GM18951 (cell line): ENCODE measurements at regions not wholly inside any gene's neighbourhood (a gene's known extent, or its start where the extent isn't known, plus 50 kb on each side); places are given as distances from the start of the nearest gene placed in this dataset.

Source experiments
- POLR2A ChIP-seq: IDR thresholded peaks from 4 replicates; pipeline ENCODE4 v1.6.1; 2011; ENCODE audit warnings: mild to moderate bottlenecking; ENCODE audit not compliant: insufficient read length, insufficient read depth; ENCODE audit errors: extremely low read depth
- in situ Hi-C: fragments of 300-500 bp; cut with MboI; formaldehyde crosslinking; loops from one replicate; pipeline ENCODE4 v1.12.0; 2022; ENCODE audit warnings: low sequenced_read_pairs, mixed read lengths, inconsistent platforms; ENCODE audit not compliant: unreplicated experiment

GRCh38 chr2:181183878-181184542 is 203.6 kb downstream of the UBE2E3 start:
- in situ Hi-C loops: no loop called here

DNA sequence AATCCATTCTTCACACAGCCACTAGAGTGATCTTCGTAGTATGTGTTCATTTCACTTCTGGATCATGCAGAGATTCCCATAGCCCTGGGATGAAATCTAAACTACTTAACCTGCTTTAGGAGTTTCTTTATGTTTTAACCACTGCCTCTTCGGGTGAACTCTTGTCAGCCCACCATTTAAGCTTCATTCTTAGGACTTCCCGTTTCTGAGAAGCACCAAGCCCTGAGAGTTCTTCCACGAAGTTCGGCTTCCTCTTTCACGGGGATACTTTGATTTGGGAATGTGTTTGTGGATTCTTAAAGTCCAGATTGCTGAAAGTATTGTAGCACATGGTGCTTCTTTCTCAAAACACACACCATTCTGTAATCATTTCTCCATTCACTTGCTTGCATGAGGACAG is 205.0 kb downstream of the UBE2E3 start:
- in situ Hi-C loops: no loop called here

More at GRCh38 chr2:181183878-181184542, 203.6 kb downstream of the UBE2E3 start:
- no peak for TF ChIP-seq POLR2A

GRCh38 chr2:181185948-181186347 is 205.5 kb downstream of the UBE2E3 start:
- in situ Hi-C loops: no loop called here
- TF ChIP-seq POLR2A: no peak

More for the DNA sequence above, 205.0 kb downstream of the UBE2E3 start:
- TF ChIP-seq POLR2A: no peak

- no peak for TF ChIP-seq POLR2A
- in situ Hi-C loops: no loop called here
Measured at GRCh38 chr2:181188605-181189004, 208.2 kb downstream of the UBE2E3 start.

DNA sequence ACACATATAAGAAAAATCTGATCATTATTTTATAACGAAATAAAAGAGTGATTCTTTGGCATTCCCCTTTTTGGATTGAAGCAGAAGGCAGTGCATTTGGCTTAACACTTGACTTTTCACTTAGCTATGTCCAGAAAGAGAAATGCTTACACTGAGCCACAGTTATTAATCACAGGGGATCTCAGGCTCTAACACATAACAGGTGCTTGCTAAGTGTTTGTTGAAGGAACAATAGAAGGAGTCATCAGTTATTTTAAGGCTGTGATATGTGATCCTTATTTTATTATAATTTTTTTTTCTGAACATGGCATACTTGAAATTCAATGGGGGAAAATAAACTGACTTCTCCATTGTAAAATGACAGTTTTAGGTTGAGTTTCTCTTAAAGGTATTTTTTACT is 209.5 kb downstream of the UBE2E3 start:
- TF ChIP-seq POLR2A: no peak

GRCh38 chr2:181190711-181191110 is 210.3 kb downstream of the UBE2E3 start:
- in situ Hi-C loops: no loop called here
- TF ChIP-seq POLR2A: no peak

More for the DNA sequence above, 209.5 kb downstream of the UBE2E3 start:
- in situ Hi-C loops: no loop called here

DNA sequence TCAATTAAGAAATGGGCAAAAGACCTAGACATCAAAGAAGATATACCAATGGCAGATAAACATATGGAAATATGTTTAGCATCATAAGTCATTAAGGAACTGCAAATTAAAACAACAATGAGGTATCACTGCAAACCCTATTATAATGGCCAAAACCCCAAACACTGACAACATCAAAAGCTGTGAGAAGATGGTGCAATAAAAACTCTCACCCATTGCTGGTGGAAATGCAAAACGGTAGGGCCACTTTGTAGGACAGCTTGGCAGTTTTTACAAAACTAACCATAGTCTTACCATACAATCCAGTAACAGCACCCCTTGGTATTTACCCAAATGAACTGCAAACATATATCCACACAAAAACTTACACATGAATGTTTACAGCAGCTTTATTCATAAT is 213.1 kb downstream of the UBE2E3 start:
- in situ Hi-C loops: no loop called here
- no peak for TF ChIP-seq POLR2A

DNA sequence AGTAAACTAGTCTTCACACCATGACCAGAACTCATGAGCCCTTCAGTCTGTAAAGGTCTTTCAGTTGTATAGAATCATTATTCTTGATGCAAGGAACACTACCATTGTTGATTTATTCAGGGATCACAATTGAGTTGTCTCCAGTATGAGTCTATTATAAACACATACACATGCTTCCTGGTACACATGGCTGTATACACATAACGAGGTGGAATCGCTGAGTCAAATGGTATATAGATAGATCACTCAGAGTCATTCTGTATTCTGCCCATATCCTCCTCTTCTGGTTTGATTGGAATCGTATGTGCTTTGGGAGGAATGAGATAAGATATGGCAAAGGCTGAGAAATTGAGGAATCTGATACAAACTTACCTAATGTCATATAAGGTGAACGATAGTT is 216.0 kb downstream of the UBE2E3 start:
- in situ Hi-C loops: no loop called here
- TF ChIP-seq POLR2A: no peak

- no peak for TF ChIP-seq POLR2A
- in situ Hi-C loops: no loop called here
Measured at GRCh38 chr2:181197140-181197760, 216.8 kb downstream of the UBE2E3 start.

DNA sequence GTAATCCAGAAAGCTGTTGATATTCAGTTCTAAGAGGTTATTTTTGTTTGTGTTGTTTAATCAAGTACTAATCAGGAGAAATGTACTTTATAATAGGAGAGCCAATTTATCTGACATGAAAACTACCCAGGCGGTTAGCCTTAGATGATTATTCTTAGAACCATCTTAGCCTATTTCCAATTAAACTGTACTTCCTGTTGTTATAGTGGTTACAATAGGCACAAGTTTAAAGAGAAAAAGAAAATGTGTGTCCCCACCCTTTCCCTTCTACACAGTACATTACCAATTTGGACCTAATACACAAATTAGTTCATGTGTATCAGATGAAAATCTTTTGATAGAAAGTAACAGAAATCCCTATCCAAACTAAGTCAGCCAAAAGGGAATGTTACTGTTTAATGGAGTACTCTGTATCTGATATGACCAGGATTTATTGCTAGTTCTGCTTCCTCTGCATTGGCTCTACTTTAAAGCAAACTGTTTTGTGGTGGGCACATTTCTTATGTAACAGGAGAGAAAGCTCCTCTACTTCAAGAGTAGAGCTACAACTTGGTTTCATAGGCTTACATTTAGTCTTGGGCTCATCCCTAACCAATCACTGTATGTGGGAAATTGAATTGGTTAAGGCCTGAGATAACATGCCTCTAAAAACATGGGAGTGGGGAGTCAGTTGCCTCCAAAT is 217.9 kb downstream of the UBE2E3 start:
- TF ChIP-seq POLR2A: no peak
- in situ Hi-C loops: no loop called here

DNA sequence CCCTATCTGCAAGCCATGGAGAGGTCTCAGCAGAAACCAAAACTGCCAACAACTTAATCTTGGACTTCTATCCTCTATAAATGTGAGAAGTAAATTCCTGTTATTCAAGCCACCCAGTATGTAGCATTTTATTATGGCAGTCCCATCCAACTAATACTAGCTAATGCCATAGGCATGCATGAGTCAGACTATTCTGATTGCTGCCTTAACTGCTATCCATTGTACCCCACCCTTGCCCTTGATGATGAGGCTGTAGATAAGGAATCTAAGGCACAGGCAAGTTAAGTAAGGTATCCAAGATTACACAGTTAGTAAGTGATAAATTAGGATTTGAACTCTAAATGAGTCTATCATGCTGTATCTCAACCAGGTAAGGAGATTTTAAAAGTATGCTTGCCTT is 223.0 kb downstream of the UBE2E3 start:
- TF ChIP-seq POLR2A: no peak

DNA sequence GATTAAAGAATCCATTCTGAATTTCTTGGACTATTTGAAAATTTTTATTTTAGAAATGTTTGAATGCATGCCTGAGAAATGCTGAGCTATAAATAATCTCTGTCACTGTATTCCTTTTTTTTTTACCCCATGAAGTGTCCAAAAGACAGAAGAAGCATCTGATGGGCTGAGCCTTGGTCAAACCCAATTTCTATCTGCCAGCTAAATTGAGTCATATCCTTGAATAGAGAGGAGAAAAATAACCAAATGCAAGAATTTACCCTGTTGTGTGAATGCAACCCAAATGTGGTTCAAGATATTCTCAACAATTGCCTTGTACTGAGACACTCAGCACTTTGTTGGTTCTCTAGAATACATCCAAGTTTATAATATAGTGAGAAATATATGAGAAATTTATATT is 223.5 kb downstream of the UBE2E3 start:
- in situ Hi-C loops: no loop called here
- TF ChIP-seq POLR2A: no peak

More for the DNA sequence above, 223.0 kb downstream of the UBE2E3 start:
- in situ Hi-C loops: no loop called here

DNA sequence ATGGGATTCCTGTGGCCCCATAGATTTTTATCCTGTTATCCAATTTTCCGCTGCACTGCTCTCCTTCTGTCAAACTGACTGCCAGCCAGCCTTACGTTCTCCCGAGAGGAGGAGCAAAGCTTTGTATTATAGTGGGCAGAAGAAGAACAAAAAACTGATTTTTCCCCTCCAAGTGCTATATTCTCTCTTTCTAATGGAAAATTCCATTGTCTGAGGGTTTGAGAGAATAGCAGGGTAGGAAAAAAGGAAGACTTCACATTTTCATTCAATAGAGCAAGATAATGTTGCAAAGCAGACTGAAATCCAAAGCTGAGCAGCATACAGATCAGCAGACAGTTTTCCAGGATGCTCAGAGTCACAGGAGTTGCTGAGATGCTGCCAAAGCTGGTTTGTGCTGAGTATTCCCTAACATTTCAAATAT is 238.0 kb downstream of the UBE2E3 start:
- no peak for TF ChIP-seq POLR2A
- in situ Hi-C loops: no loop called here

GRCh38 chr2:181223234-181223633 is 234.0 kb upstream of the ITGA4 start:
- no peak for TF ChIP-seq POLR2A
- in situ Hi-C loops: no loop called here

- TF ChIP-seq POLR2A: no peak
- in situ Hi-C loops: no loop called here
Measured at GRCh38 chr2:181224866-181225265, 232.3 kb upstream of the ITGA4 start.
